ENCODE measurements at regions not wholly inside any gene's neighbourhood (a gene's known extent, or its start where the extent isn't known, plus 50 kb on each side); places are given as distances from the start of the nearest gene placed in this dataset.

GRCh38 chr12:115791331-115791730 is 486.2 kb downstream of the MED13L start:
- TF ChIP-seq, protein P1, sequence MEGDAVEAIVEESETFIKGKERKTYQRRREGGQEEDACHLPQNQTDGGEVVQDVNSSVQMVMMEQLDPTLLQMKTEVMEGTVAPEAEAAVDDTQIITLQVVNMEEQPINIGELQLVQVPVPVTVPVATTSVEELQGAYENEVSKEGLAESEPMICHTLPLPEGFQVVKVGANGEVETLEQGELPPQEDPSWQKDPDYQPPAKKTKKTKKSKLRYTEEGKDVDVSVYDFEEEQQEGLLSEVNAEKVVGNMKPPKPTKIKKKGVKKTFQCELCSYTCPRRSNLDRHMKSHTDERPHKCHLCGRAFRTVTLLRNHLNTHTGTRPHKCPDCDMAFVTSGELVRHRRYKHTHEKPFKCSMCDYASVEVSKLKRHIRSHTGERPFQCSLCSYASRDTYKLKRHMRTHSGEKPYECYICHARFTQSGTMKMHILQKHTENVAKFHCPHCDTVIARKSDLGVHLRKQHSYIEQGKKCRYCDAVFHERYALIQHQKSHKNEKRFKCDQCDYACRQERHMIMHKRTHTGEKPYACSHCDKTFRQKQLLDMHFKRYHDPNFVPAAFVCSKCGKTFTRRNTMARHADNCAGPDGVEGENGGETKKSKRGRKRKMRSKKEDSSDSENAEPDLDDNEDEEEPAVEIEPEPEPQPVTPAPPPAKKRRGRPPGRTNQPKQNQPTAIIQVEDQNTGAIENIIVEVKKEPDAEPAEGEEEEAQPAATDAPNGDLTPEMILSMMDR (IDR thresholded peaks at IDR 0.05), result no peak
- no peak for TF ChIP-seq EZH2phosphoT487 (IDR thresholded peaks at IDR 0.05)
- TF ChIP-seq EZH2 (IDR thresholded peaks at IDR 0.05), result no peak
